Gastroesophageal sphincter (tissue), 4 donors: ENCODE measurements at regions not wholly inside any gene's neighbourhood (a gene's known extent, or its start where the extent isn't known, plus 50 kb on each side); places are given as distances from the start of the nearest gene placed in this dataset.

ENCODE experiments used
- ATAC-seq: fragments of 150-250 bp; one replicate; pipeline ENCODE4 v1.9.1; 2016; ENCODE audit warnings: mild to moderate bottlenecking, moderate library complexity
- H3K27ac ChIP-seq, 4 donors: fragments of 200-600 bp; sonication (generic) in 3 of 4; 1 replicate in 3 of 4; 2 replicates in 1 of 4; pipeline ENCODE4 v1.5.1; 2016 to 2019
- H3K27me3 ChIP-seq: fragments of 200-600 bp; sonication (generic); one replicate; pipeline ENCODE4 v1.5.1; 2019
- H3K36me3 ChIP-seq, 2 donors: fragments of 200-600 bp; sonication (generic); one replicate each; pipeline ENCODE4 v1.5.1; 2019; ENCODE audit warnings: control low read depth in 1 of 2
- H3K4me1 ChIP-seq, 3 donors: fragments of 200-600 bp; sonication (generic); 1 replicate in 2 of 3; 2 replicates in 1 of 3; pipeline ENCODE4 v1.5.1; 2016 to 2019; ENCODE audit warnings: control low read depth in 2 of 3
- H3K4me3 ChIP-seq, 2 donors: fragments of 200-600 bp; sonication (generic); one replicate each; pipeline ENCODE4 v1.5.1; 2019; ENCODE audit warnings: mild to moderate bottlenecking in 1 of 2, moderate library complexity in 1 of 2
- H3K9me3 ChIP-seq, 3 donors: fragments of 200-600 bp; sonication (generic); one replicate each; pipeline ENCODE4 v1.5.1; 2017 to 2019; ENCODE audit warnings: control low read depth in 2 of 3
- CTCF ChIP-seq, 4 experiments: fragments of 200-600 bp in 2 of 4; fragments of 450-650 bp in 2 of 4; sonication (generic) in 1 of 4; IDR thresholded peaks; one replicate each; pipeline ENCODE4 v1.5.1; 2017 to 2019; ENCODE audit warnings: antibody characterized with exemption in 4 of 4, mild to moderate bottlenecking in 2 of 4, moderate library complexity in 2 of 4
- EP300 ChIP-seq: sonication (generic); formaldehyde crosslinking; IDR thresholded peaks from one replicate; pipeline ENCODE4 v1.6.1; 2017; ENCODE audit warnings: antibody characterized with exemption, mild to moderate bottlenecking
- POLR2A ChIP-seq, 2 donors: fragments of 450-650 bp; IDR thresholded peaks; one replicate each; pipeline ENCODE4 v1.6.1; 2017; ENCODE audit warnings: antibody characterized with exemption in 2 of 2, mild to moderate bottlenecking in 2 of 2, moderate library complexity in 1 of 2
- POLR2AphosphoS5 ChIP-seq: sonication (generic); formaldehyde crosslinking; IDR thresholded peaks from one replicate; pipeline ENCODE4 v1.6.1; 2017; ENCODE audit warnings: antibody characterized with exemption
- WGBS, 2 donors: methylation state at CpG; one replicate each; pipeline ENCODE4 v1.1.5; 2018; ENCODE audit warnings: low coverage in 1 of 2; 5-methylcytosine and 5-hydroxymethylcytosine counted together

GRCh38 chr3:101081446-101081845 is 88.2 kb upstream of the ABI3BP start:
- H3K27me3 ChIP-seq, result no peaks in the 10 kb centered on the region
- no peaks in the 10 kb centered on the region for H3K36me3 ChIP-seq
- WGBS, 2 donors, result 42 to 75% methylated on average over 1 to 2 of the region's 2 CpGs
- ATAC-seq, result no peak
- peaks cover 0 to 10% (median 0%) of the 10 kb centered on the region in 3 donors for H3K4me1 ChIP-seq
- no peak overlapping the region for H3K27ac ChIP-seq
- no peaks in the 10 kb centered on the region for H3K9me3 ChIP-seq
- TF ChIP-seq POLR2AphosphoS5 (no peak), EP300 (no peak), POLR2A (IDR thresholded peaks at IDR 0.05) (no peak), CTCF (IDR thresholded peaks at IDR 0.05) (no peak)
- H3K4me3 ChIP-seq, result no peak overlapping the region

GRCh38 chr3:101077361-101078011 is 84.3 kb upstream of the ABI3BP start:
- Histone ChIP-seq H3K27me3 (no peaks in the 10 kb centered on the region), H3K4me3 (no peak overlapping the region), H3K4me1 (peaks cover 0 to 10% (median 0%) of the 10 kb centered on the region in 3 donors), H3K27ac (no peak overlapping the region), H3K36me3 (no peaks in the 10 kb centered on the region), H3K9me3 (peaks cover 0 to 4% (median 0%) of the 10 kb centered on the region in 3 donors)
- TF ChIP-seq EP300, result no peak
- 46 to 63% methylated on average over 3 of the region's 3 CpGs for WGBS, 2 donors
- no peak for ATAC-seq

GRCh38 chr3:101074518-101074917 is 81.3 kb upstream of the ABI3BP start:
- Histone ChIP-seq H3K36me3 (no peaks in the 10 kb centered on the region), H3K27ac (no peak overlapping the region), H3K27me3 (no peaks in the 10 kb centered on the region), H3K4me1 (peaks cover 0 to 14% (median 3%) of the 10 kb centered on the region in 3 donors), H3K9me3 (peaks cover 0 to 4% (median 0%) of the 10 kb centered on the region in 3 donors), H3K4me3 (no peak overlapping the region)
- WGBS, 2 donors, result 92 to 94% methylated on average over 2 of the region's 2 CpGs
- ATAC-seq, result no peak
- TF ChIP-seq CTCF (IDR thresholded peaks at IDR 0.05) (no peak), POLR2AphosphoS5 (no peak), POLR2A (IDR thresholded peaks at IDR 0.05) (no peak), EP300 (no peak)

GRCh38 chr3:101072300-101072699 is 79.1 kb upstream of the ABI3BP start:
- TF ChIP-seq POLR2AphosphoS5 (no peak), EP300 (no peak), POLR2A (IDR thresholded peaks at IDR 0.05) (no peak), CTCF (IDR thresholded peaks at IDR 0.05) (no peak)
- Histone ChIP-seq H3K27me3 (no peaks in the 10 kb centered on the region), H3K27ac (no peak overlapping the region), H3K4me3 (no peak overlapping the region), H3K9me3 (peaks cover 0 to 4% (median 0%) of the 10 kb centered on the region in 3 donors), H3K4me1 (peaks cover 0 to 22% (median 3%) of the 10 kb centered on the region in 3 donors), H3K36me3 (no peaks in the 10 kb centered on the region)
- 53 to 60% methylated on average over 4 of the region's 4 CpGs for WGBS, 2 donors
- no peak for ATAC-seq

GRCh38 chr3:101070799-101071121 is 77.5 kb upstream of the ABI3BP start:
- no peak overlapping the region for H3K27ac ChIP-seq
- H3K27me3 ChIP-seq, result no peaks in the 10 kb centered on the region
- no peak for ATAC-seq
- peaks cover 0 to 4% (median 0%) of the 10 kb centered on the region in 3 donors for H3K9me3 ChIP-seq
- TF ChIP-seq POLR2AphosphoS5 (no peak), CTCF (IDR thresholded peaks at IDR 0.05) (no peak), EP300 (no peak), POLR2A (IDR thresholded peaks at IDR 0.05) (no peak)
- H3K4me3 ChIP-seq, result no peak overlapping the region
- no peaks in the 10 kb centered on the region for H3K36me3 ChIP-seq
- peaks cover 0 to 34% (median 9%) of the 10 kb centered on the region in 3 donors for H3K4me1 ChIP-seq
